ENCODE measurements at regions not wholly inside any gene's neighbourhood (a gene's known extent, or its start where the extent isn't known, plus 50 kb on each side); places are given as distances from the start of the nearest gene placed in this dataset.
"Not testable (repeated sequence)": the region's sequence is repeated elsewhere in the genome, so short reads cannot be mapped to it uniquely, and the experiment has no call there.

GRCh38 chr5:2375757-2376250 is 375.7 kb downstream of the IRX2 start:
- no peak for DNase-seq (ENCODE audit: low read depth)
- H3K4me3 ChIP-seq (ENCODE audit: low read depth, low read length): no peak overlapping the region

GRCh38 chr5:2375291-2375690 is 376.2 kb downstream of the IRX2 start:
- H3K4me3 ChIP-seq (ENCODE audit: low read depth, low read length): no peak overlapping the region
- DNase-seq (ENCODE audit: low read depth): no peak

- no peak overlapping the region for H3K4me3 ChIP-seq (ENCODE audit: low read depth, low read length)
- DNase-seq (ENCODE audit: low read depth): no peak
Measured at GRCh38 chr5:2374703-2375102, 376.8 kb downstream of the IRX2 start.

- no peak overlapping the region for H3K4me3 ChIP-seq (ENCODE audit: low read depth, low read length)
- DNase-seq (ENCODE audit: low read depth): no peak
Measured at GRCh38 chr5:2373631-2374030, 377.8 kb downstream of the IRX2 start.

- no peak overlapping the region for H3K4me3 ChIP-seq (ENCODE audit: low read depth, low read length)
- no peak for DNase-seq (ENCODE audit: low read depth)
Measured at GRCh38 chr5:2371419-2371710, 380.1 kb downstream of the IRX2 start.

- no peak overlapping the region for H3K4me3 ChIP-seq (ENCODE audit: low read depth, low read length)
- DNase-seq (ENCODE audit: low read depth): no peak
Measured at GRCh38 chr5:2370626-2371418, 380.7 kb downstream of the IRX2 start.

GRCh38 chr5:2369178-2369577 is 382.3 kb downstream of the IRX2 start:
- H3K4me3 ChIP-seq (ENCODE audit: low read depth, low read length): no peak overlapping the region
- no peak for DNase-seq (ENCODE audit: low read depth)

- no peak overlapping the region for H3K4me3 ChIP-seq (ENCODE audit: low read depth, low read length)
- no peak for DNase-seq (ENCODE audit: low read depth)
Measured at GRCh38 chr5:2366816-2367215, 384.7 kb downstream of the IRX2 start.

GRCh38 chr5:2357309-2357708 is 394.2 kb downstream of the IRX2 start:
- no peak for DNase-seq (ENCODE audit: low read depth)
- no peak overlapping the region for H3K4me3 ChIP-seq (ENCODE audit: low read depth, low read length)

GRCh38 chr5:2355859-2356258 is 395.6 kb downstream of the IRX2 start:
- no peak for DNase-seq (ENCODE audit: low read depth)
- H3K4me3 ChIP-seq (ENCODE audit: low read depth, low read length): no peak overlapping the region

- H3K4me3 ChIP-seq (ENCODE audit: low read depth, low read length): no peak overlapping the region
- no peak for DNase-seq (ENCODE audit: low read depth)
Measured at GRCh38 chr5:2353871-2354440, 397.5 kb downstream of the IRX2 start.

- DNase-seq (ENCODE audit: low read depth): no peak
- H3K4me3 ChIP-seq (ENCODE audit: low read depth, low read length): no peak overlapping the region
Measured at GRCh38 chr5:2353211-2353610, 398.3 kb downstream of the IRX2 start.

- no peak overlapping the region for H3K4me3 ChIP-seq (ENCODE audit: low read depth, low read length)
- no peak for DNase-seq (ENCODE audit: low read depth)
Measured at GRCh38 chr5:2352101-2352861, 399.2 kb downstream of the IRX2 start.

- not testable (repeated sequence) for DNase-seq (ENCODE audit: low read depth); H3K4me3 ChIP-seq (ENCODE audit: low read depth, low read length)
Measured at GRCh38 chr5:2349768-2350167, 401.7 kb downstream of the IRX2 start.

- no peak overlapping the region for H3K4me3 ChIP-seq (ENCODE audit: low read depth, low read length)
- no peak for DNase-seq (ENCODE audit: low read depth)
Measured at GRCh38 chr5:2338686-2339085, 412.8 kb downstream of the IRX2 start.

GRCh38 chr5:2335733-2336515 is 415.6 kb downstream of the IRX2 start:
- DNase-seq (ENCODE audit: low read depth): no peak
- H3K4me3 ChIP-seq (ENCODE audit: low read depth, low read length): no peak overlapping the region

GRCh38 chr5:2335125-2335732 is 416.2 kb downstream of the IRX2 start:
- H3K4me3 ChIP-seq (ENCODE audit: low read depth, low read length): no peak overlapping the region
- no peak for DNase-seq (ENCODE audit: low read depth)

GRCh38 chr5:2334719-2335118 is 416.8 kb downstream of the IRX2 start:
- no peak overlapping the region for H3K4me3 ChIP-seq (ENCODE audit: low read depth, low read length)

GRCh38 chr5:2333291-2333690 is 418.2 kb downstream of the IRX2 start:
- no peak for DNase-seq (ENCODE audit: low read depth)
- H3K4me3 ChIP-seq (ENCODE audit: low read depth, low read length): no peak overlapping the region

More at GRCh38 chr5:2334719-2335118, 416.8 kb downstream of the IRX2 start:
- no peak for DNase-seq (ENCODE audit: low read depth)

Measured in skeletal muscle cell (primary cell).